HCT116 (cell line): ENCODE measurements at regions not wholly inside any gene's neighbourhood (a gene's known extent, or its start where the extent isn't known, plus 50 kb on each side); places are given as distances from the start of the nearest gene placed in this dataset.

Experiments used
- ATAC-seq: fragments of 200-7000 bp; cut with Tn5 transposase; 2 replicates; pipeline ENCODE4 v1.9.1; 2020; ENCODE audit warnings: mild to moderate bottlenecking, moderate library complexity
- BruUV-seq: library from RNA; stranded (reverse); fragments of 400-500 nt; replicated peaks from 2 replicates; lab custom pipeline; 2021; lab: Mats Ljungman, UMichigan
- CTCF ChIA-PET: fragments of 300-600 bp; sonication (Branson Sonifier 250); formaldehyde crosslinking; loops from one replicate; lab custom pipeline; 2021; ENCODE audit warnings: antibody characterized with exemption; lab: Charles Lee
- POLR2A ChIA-PET: fragments of 300-600, 350-600 bp; sonication (Branson Sonifier 250); formaldehyde crosslinking; loops from one replicate; lab custom pipeline; 2021; ENCODE audit warnings: antibody characterized with exemption; lab: Charles Lee
- RAD21 ChIA-PET, 2 experiments: fragments of 300-600 bp; sonication (Branson Sonifier 250); formaldehyde crosslinking; loops; one replicate each; lab custom pipeline; 2023; ENCODE audit warnings: low total read pairs in 2 of 2; ENCODE audit not compliant: uncharacterized antibody in 2 of 2, unreplicated experiment in 2 of 2, low non-redundant PET in 1 of 2; lab: Charles Lee
- DNase-seq: peaks from one replicate; pipeline ENCODE4 v3.0.0-alpha.2; 2010; ENCODE audit warnings: low read depth, low spot score
- H2AFZ ChIP-seq: fragments of 200-600 bp; shearing (Covaris generic), sonication (generic); 2 replicates; pipeline ENCODE4 v1.6.1; 2017; ENCODE audit warnings: low read depth, mixed run types, mixed read lengths, antibody characterized with exemption, low read length; ENCODE audit not compliant: poor library complexity, severe bottlenecking
- H3K27ac ChIP-seq: 2 replicates; pipeline ENCODE4 v1.5.1; 2012; ENCODE audit warnings: low read depth, low read length
- H3K27me3 ChIP-seq: fragments of 200-600 bp; sonication (generic); 2 replicates; pipeline ENCODE4 v1.6.1; 2016; ENCODE audit warnings: mixed run types, low read length, mixed read lengths; ENCODE audit not compliant: insufficient read depth
- H3K36me3 ChIP-seq, 2 experiments: fragments of 200-500 bp in 1 of 2; fragments of 200-600 bp in 1 of 2; sonication (Bioruptor generic) in 1 of 2; sonication (generic) in 1 of 2; 2 replicates each; pipeline versions ENCODE4 v1.5.1 to v1.6.1; 2014 to 2016; ENCODE audit warnings: low read length in 2 of 2, inconsistent platforms in 1 of 2, mixed read lengths in 1 of 2, mixed run types in 1 of 2; ENCODE audit not compliant: insufficient read depth in 2 of 2, control insufficient read depth in 1 of 2
- H3K4me1 ChIP-seq, 2 experiments: fragments of 200-600 bp in 1 of 2; sonication (generic) in 1 of 2; 2 replicates each; pipeline versions ENCODE4 v1.5.1 to v1.6.1; 2012 to 2017; ENCODE audit warnings: low read length in 2 of 2, inconsistent platforms in 1 of 2, mild to moderate bottlenecking in 1 of 2, mixed read lengths in 1 of 2, mixed run types in 1 of 2, moderate library complexity in 1 of 2; ENCODE audit not compliant: insufficient read depth in 2 of 2, control insufficient read depth in 1 of 2
- H3K4me2 ChIP-seq: fragments of 200-600 bp; sonication (generic); 2 replicates; pipeline ENCODE4 v1.6.1; 2017; ENCODE audit warnings: mixed run types, low read length, mixed read lengths
- H3K4me3 ChIP-seq, 2 experiments: fragments of 200-600 bp in 1 of 2; sonication (generic) in 1 of 2; replicated peaks in 1 of 2; 2 replicates each; pipeline ENCODE4 v1.5.1; 2011 to 2016; ENCODE audit warnings: low read length in 2 of 2, control low read depth in 1 of 2, low read depth in 1 of 2, mild to moderate bottlenecking in 1 of 2, mixed read lengths in 1 of 2, mixed run types in 1 of 2
- H3K79me2 ChIP-seq: fragments of 200-600 bp; sonication (generic); 2 replicates; pipeline ENCODE4 v1.6.1; 2017; ENCODE audit warnings: mild to moderate bottlenecking, mixed run types, low read length, moderate library complexity, mixed read lengths; ENCODE audit not compliant: insufficient read depth
- H3K9ac ChIP-seq: fragments of 200-600 bp; sonication (generic); 2 replicates; pipeline ENCODE4 v1.6.1; 2016; ENCODE audit warnings: low read length, mixed read lengths
- H3K9me2 ChIP-seq: fragments of 200-600 bp; sonication (generic), shearing (Covaris generic); 2 replicates; pipeline ENCODE4 v1.6.1; 2017; ENCODE audit warnings: mixed run types, mild to moderate bottlenecking, moderate library complexity; ENCODE audit not compliant: insufficient read depth
- H3K9me3 ChIP-seq, 2 experiments: fragments of 200-500 bp in 1 of 2; fragments of 200-600 bp in 1 of 2; sonication (Bioruptor generic) in 1 of 2; sonication (generic) in 1 of 2; 2 replicates each; pipeline ENCODE4 v1.6.1; 2014 to 2017; ENCODE audit warnings: low read length in 2 of 2, mixed read lengths in 2 of 2, inconsistent platforms in 1 of 2, low read depth in 1 of 2, mild to moderate bottlenecking in 1 of 2, mixed run types in 1 of 2, moderate library complexity in 1 of 2; ENCODE audit not compliant: control insufficient read depth in 1 of 2, insufficient read depth in 1 of 2
- H4K20me1 ChIP-seq: fragments of 200-600 bp; sonication (generic), shearing (Covaris generic); 2 replicates; pipeline ENCODE4 v1.6.1; 2017; ENCODE audit warnings: mixed run types, mild to moderate bottlenecking, moderate library complexity; ENCODE audit not compliant: insufficient read depth
- CEBPB ChIP-seq: IDR thresholded peaks from 2 replicates; pipeline ENCODE4 v1.6.1; 2012; ENCODE audit warnings: low read depth
- EGR1 ChIP-seq: IDR thresholded peaks from 2 replicates; pipeline ENCODE4 v1.6.1; 2012; ENCODE audit warnings: low read depth
- EZH2phosphoT487 ChIP-seq: fragments of 200-600 bp; IDR thresholded peaks from 2 replicates; pipeline ENCODE4 v1.6.1; 2018; ENCODE audit warnings: antibody characterized with exemption, borderline replicate concordance
- JUND ChIP-seq: IDR thresholded peaks from 2 replicates; pipeline ENCODE4 v1.6.1; 2012
- POLR2AphosphoS5 ChIP-seq: IDR thresholded peaks from 2 replicates; pipeline ENCODE4 v1.6.1; 2011; ENCODE audit warnings: mild to moderate bottlenecking, low read depth, low read length, moderate library complexity
- RAD21 ChIP-seq: IDR thresholded peaks from 2 replicates; pipeline ENCODE4 v1.6.1; 2012; ENCODE audit warnings: low read depth, mild to moderate bottlenecking
- SIN3A ChIP-seq: IDR thresholded peaks from 2 replicates; pipeline ENCODE4 v1.6.1; 2012; ENCODE audit warnings: low read depth
- SRF ChIP-seq: IDR thresholded peaks from 2 replicates; pipeline ENCODE4 v1.6.1; 2012; ENCODE audit warnings: low read depth
- TCF7L2 ChIP-seq: IDR thresholded peaks from 2 replicates; pipeline ENCODE4 v1.7.0; 2011; ENCODE audit warnings: borderline replicate concordance, inconsistent platforms; ENCODE audit not compliant: insufficient read depth, insufficient read length; ENCODE audit errors: extremely low read depth
- ZFX ChIP-seq: fragments of 450-650 bp; IDR thresholded peaks from 2 replicates; pipeline ENCODE4 v1.6.1; 2017
- ZNF274 ChIP-seq: fragments of 200-500 bp; sonication (Bioruptor generic); IDR thresholded peaks from 2 replicates; pipeline ENCODE4 v1.6.1; 2014; ENCODE audit warnings: mild to moderate bottlenecking, low read depth, low read length, inconsistent platforms
- intact Hi-C: fragments of 100-400 bp; cut with micrococcal nuclease; formaldehyde crosslinking; loops from 2 replicates; pipeline ENCODE4 v1.10.0; 2022
- TF ChIP-seq, protein P1 (sequence below): IDR thresholded peaks from 2 replicates; pipeline ENCODE4 v1.6.1; 2012; ENCODE audit warnings: low read depth
- TF ChIP-seq, protein P2 (sequence below): IDR thresholded peaks from 2 replicates; pipeline ENCODE4 v1.6.1; 2011; ENCODE audit warnings: mild to moderate bottlenecking, low read length, moderate library complexity; ENCODE audit not compliant: insufficient replicate concordance; ENCODE audit errors: extremely low read depth

DNA sequence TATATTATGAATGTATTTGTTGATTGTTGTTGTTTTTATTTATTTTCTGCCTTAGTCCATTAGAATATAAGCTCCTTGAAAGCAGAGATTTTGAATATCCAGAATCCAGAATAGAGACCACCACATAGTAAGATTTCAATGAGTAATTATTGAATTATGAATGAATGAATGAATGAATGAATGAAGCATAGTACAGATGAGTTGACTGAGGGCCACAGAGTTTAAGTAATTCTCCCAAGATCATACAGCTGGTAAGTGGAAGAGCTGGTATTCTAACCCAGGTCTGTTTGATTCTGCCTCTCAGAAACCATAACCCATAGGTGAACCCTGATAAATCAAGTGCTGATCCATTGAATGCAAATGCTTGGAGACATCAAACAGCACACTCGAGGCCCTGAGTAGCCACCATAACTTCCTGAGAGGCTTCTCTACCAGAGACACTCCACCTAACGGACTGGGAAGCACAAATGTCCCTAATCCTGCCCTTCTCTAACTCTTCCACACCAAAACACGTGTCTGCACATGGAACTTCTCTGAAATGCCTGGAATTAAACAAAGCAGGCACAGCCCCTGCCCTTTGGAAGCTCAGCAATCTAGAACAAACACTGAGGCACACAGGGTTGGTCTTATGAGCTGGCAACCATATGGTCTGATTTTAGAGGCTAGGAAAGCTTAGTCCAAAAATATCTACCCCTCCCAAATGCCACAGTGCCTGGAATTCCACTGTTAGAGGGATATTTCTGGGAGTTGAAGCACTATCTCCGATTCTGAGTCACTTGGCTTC lies 190.1 kb downstream of the FOXO1 start:
- Histone ChIP-seq H3K9ac (no peak overlapping the region), H4K20me1 (no peaks in the 10 kb centered on the region), H3K27ac (no peak overlapping the region), H3K4me1 (no peaks in the 10 kb centered on the region), H3K4me2 (no peak overlapping the region), H3K9me3 (no peaks in the 10 kb centered on the region), H3K36me3 (no peaks in the 10 kb centered on the region), H3K9me2 (no peaks in the 10 kb centered on the region; the same call in 1 of the 2 replicates), H3K79me2 (no peaks in the 10 kb centered on the region), H3K4me3 (no peak overlapping the region), H3K27me3 (no peaks in the 10 kb centered on the region), H2AFZ (no peak overlapping the region)
- ChIA-PET POLR2A (no interaction called here), CTCF (no interaction called here), RAD21 (no interaction called here)
- intact Hi-C loops = no loop called here
- DNase-seq (no peak), ATAC-seq (no peak)
- no TSS peak for BruUV-seq
- TF ChIP-seq, protein P1, sequence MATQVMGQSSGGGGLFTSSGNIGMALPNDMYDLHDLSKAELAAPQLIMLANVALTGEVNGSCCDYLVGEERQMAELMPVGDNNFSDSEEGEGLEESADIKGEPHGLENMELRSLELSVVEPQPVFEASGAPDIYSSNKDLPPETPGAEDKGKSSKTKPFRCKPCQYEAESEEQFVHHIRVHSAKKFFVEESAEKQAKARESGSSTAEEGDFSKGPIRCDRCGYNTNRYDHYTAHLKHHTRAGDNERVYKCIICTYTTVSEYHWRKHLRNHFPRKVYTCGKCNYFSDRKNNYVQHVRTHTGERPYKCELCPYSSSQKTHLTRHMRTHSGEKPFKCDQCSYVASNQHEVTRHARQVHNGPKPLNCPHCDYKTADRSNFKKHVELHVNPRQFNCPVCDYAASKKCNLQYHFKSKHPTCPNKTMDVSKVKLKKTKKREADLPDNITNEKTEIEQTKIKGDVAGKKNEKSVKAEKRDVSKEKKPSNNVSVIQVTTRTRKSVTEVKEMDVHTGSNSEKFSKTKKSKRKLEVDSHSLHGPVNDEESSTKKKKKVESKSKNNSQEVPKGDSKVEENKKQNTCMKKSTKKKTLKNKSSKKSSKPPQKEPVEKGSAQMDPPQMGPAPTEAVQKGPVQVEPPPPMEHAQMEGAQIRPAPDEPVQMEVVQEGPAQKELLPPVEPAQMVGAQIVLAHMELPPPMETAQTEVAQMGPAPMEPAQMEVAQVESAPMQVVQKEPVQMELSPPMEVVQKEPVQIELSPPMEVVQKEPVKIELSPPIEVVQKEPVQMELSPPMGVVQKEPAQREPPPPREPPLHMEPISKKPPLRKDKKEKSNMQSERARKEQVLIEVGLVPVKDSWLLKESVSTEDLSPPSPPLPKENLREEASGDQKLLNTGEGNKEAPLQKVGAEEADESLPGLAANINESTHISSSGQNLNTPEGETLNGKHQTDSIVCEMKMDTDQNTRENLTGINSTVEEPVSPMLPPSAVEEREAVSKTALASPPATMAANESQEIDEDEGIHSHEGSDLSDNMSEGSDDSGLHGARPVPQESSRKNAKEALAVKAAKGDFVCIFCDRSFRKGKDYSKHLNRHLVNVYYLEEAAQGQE = no peak
- TF ChIP-seq SIN3A = no peak
- no peak for TF ChIP-seq RAD21
- no peak for TF ChIP-seq POLR2AphosphoS5
- no peak for TF ChIP-seq ZFX
- TF ChIP-seq TCF7L2 = no peak
- TF ChIP-seq SRF = no peak
- TF ChIP-seq EGR1 = no peak
- TF ChIP-seq EZH2phosphoT487 = no peak
- TF ChIP-seq, protein P2, sequence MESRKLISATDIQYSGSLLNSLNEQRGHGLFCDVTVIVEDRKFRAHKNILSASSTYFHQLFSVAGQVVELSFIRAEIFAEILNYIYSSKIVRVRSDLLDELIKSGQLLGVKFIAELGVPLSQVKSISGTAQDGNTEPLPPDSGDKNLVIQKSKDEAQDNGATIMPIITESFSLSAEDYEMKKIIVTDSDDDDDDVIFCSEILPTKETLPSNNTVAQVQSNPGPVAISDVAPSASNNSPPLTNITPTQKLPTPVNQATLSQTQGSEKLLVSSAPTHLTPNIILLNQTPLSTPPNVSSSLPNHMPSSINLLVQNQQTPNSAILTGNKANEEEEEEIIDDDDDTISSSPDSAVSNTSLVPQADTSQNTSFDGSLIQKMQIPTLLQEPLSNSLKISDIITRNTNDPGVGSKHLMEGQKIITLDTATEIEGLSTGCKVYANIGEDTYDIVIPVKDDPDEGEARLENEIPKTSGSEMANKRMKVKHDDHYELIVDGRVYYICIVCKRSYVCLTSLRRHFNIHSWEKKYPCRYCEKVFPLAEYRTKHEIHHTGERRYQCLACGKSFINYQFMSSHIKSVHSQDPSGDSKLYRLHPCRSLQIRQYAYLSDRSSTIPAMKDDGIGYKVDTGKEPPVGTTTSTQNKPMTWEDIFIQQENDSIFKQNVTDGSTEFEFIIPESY = no peak
- no peak for TF ChIP-seq CEBPB
- no peak for TF ChIP-seq ZNF274
- TF ChIP-seq JUND = no peak
